Neural cell (in vitro differentiated cells): ENCODE measurements at regions not wholly inside any gene's neighbourhood (a gene's known extent, or its start where the extent isn't known, plus 50 kb on each side); places are given as distances from the start of the nearest gene placed in this dataset.

Experiments used
- H2AFZ ChIP-seq: fragments of 200-600, 300-800 bp; sonication (generic), shearing (Covaris generic); 2 replicates; pipeline ENCODE4 v1.6.0; 2014; ENCODE audit warnings: low read depth, mild to moderate bottlenecking, antibody characterized with exemption, low read length, moderate library complexity
- H3F3A ChIP-seq: fragments of 200-600 bp; shearing (Covaris generic); 2 replicates; pipeline ENCODE4 v1.6.1; 2016; ENCODE audit warnings: mild to moderate bottlenecking, moderate library complexity, mixed read lengths, antibody characterized with exemption, low read length; ENCODE audit not compliant: insufficient read depth, poor library complexity, severe bottlenecking
- H3K27ac ChIP-seq: fragments of 200-600, 300-800 bp; sonication (generic), shearing (Covaris generic); 2 replicates; pipeline ENCODE4 v1.5.1; 2014; ENCODE audit warnings: mild to moderate bottlenecking, low read length, moderate library complexity
- H3K27me3 ChIP-seq: fragments of 300-800, 200-600 bp; sonication (generic), shearing (Covaris generic); 2 replicates; pipeline ENCODE4 v1.6.0; 2014; ENCODE audit warnings: mild to moderate bottlenecking, low read depth, low read length, moderate library complexity; ENCODE audit not compliant: insufficient read depth
- H3K36me3 ChIP-seq: fragments of 300-800, 200-600 bp; sonication (generic), shearing (Covaris generic); 2 replicates; pipeline ENCODE4 v1.5.1; 2014; ENCODE audit warnings: mild to moderate bottlenecking, antibody characterized with exemption, low read length, moderate library complexity; ENCODE audit not compliant: insufficient read depth
- H3K4me2 ChIP-seq: fragments of 300-800, 200-600 bp; sonication (generic), shearing (Covaris generic); 2 replicates; pipeline ENCODE4 v1.6.0; 2014; ENCODE audit warnings: mild to moderate bottlenecking, low read length
- H3K4me3 ChIP-seq: fragments of 300-800, 200-600 bp; sonication (generic), shearing (Covaris generic); 2 replicates; pipeline ENCODE4 v1.5.1; 2014; ENCODE audit warnings: mild to moderate bottlenecking, low read length, moderate library complexity
- H3K79me2 ChIP-seq: fragments of 200-600 bp; shearing (Covaris generic); replicated peaks from 2 replicates; pipeline ENCODE4 v1.6.0; 2014; ENCODE audit warnings: mild to moderate bottlenecking, low read length, moderate library complexity; ENCODE audit not compliant: insufficient read depth
- H3K9ac ChIP-seq: fragments of 300-800, 200-600 bp; sonication (generic), shearing (Covaris generic); 2 replicates; pipeline ENCODE4 v1.6.1; 2016; ENCODE audit warnings: mild to moderate bottlenecking, low read length, mixed read lengths
- H3K9me2 ChIP-seq: fragments of 200-600 bp; shearing (Covaris generic); 2 replicates; pipeline ENCODE4 v1.6.1; 2016; ENCODE audit warnings: mild to moderate bottlenecking, low read length, mixed read lengths; ENCODE audit not compliant: insufficient read depth
- H3K9me3 ChIP-seq: fragments of 200-600, 300-800 bp; sonication (generic), shearing (Covaris generic); 2 replicates; pipeline ENCODE4 v1.6.1; 2016; ENCODE audit warnings: mild to moderate bottlenecking, mixed run types, low read length, moderate library complexity, mixed read lengths
- H4K20me1 ChIP-seq: fragments of 200-600 bp; shearing (Covaris generic); 2 replicates; pipeline ENCODE4 v1.6.1; 2016; ENCODE audit warnings: mild to moderate bottlenecking, mixed run types; ENCODE audit not compliant: insufficient read depth
- EP300 ChIP-seq: fragments of 450-650 bp; conservative IDR thresholded peaks from 2 replicates; pipeline ENCODE4 v1.6.1; 2014; ENCODE audit warnings: antibody characterized with exemption, mild to moderate bottlenecking, moderate library complexity; ENCODE audit not compliant: poor library complexity, severe bottlenecking
- EZH2 ChIP-seq: fragments of 200-600, 300-800 bp; shearing (Covaris generic), sonication (generic); IDR thresholded peaks from 2 replicates; pipeline ENCODE4 v1.6.1; 2014; ENCODE audit warnings: antibody characterized with exemption, low read length, borderline replicate concordance, mild to moderate bottlenecking; ENCODE audit not compliant: insufficient read depth, poor library complexity, severe bottlenecking
- MXI1 ChIP-seq: fragments of 450-650 bp; conservative IDR thresholded peaks from 2 replicates; pipeline ENCODE4 v1.6.1; 2014; ENCODE audit warnings: antibody characterized with exemption, mild to moderate bottlenecking; ENCODE audit not compliant: poor library complexity, severe bottlenecking
- POLR2AphosphoS5 ChIP-seq: IDR thresholded peaks from 2 replicates; pipeline ENCODE4 v1.6.1; 2012
- RAD21 ChIP-seq: fragments of 450-650 bp; conservative IDR thresholded peaks from 2 replicates; pipeline ENCODE4 v1.6.1; 2014; ENCODE audit warnings: antibody characterized with exemption, mild to moderate bottlenecking, moderate library complexity
- SMC3 ChIP-seq: fragments of 450-650 bp; conservative IDR thresholded peaks from 2 replicates; pipeline ENCODE4 v1.6.1; 2014; ENCODE audit warnings: antibody characterized with exemption, mild to moderate bottlenecking, moderate library complexity; ENCODE audit not compliant: poor library complexity
- TAF1 ChIP-seq: IDR thresholded peaks from 2 replicates; pipeline ENCODE4 v1.6.1; 2012; ENCODE audit warnings: low read depth
- TF ChIP-seq, protein P1 (sequence below): IDR thresholded peaks from 2 replicates; pipeline ENCODE4 v1.6.1; 2012; ENCODE audit warnings: borderline replicate concordance
- TF ChIP-seq, protein P2 (sequence below): fragments of 450-650 bp; IDR thresholded peaks from 2 replicates; pipeline ENCODE4 v1.5.1; 2014; ENCODE audit warnings: antibody characterized with exemption, mild to moderate bottlenecking, moderate library complexity; ENCODE audit not compliant: poor library complexity, severe bottlenecking

DNA sequence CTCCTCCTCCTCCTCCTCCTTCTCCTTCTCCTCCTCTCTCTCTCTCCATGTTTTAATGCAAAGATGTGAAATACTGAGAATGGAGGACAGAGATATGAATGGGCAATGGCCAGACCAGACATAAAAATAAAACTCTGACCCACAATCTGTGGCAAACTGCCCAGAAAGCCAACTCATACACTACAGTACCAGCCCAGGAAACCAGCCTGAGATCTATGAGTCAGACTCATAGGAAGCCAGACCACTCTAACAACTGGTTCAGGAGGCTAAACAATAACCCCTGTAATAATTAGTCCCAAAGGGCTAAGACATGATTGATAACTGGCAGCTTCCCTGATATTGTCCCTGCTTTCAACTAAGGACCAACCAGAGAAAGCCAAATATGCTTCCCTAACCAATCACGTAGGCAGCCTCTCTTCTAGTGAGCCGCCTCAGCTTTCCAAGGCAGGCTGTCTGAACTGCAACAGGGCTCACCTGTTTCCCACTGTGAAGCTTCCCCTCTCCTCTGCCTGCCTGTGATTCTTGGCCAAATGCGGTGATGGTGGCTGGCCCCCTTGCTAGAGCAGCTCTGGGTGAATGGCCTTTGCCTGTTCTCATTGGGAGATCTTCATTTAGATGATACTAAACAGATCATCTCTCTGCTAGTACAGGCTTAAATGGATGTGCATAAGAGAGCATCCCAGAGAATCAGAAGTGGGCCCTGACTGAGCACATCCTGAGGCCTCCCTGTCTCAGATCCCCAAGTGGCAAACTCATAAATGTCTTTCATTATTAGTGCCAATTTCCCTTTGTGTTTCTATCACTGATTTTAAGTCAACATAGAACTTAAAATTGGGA lies 817.6 kb downstream of the TNS3 start:
- Histone ChIP-seq H3K9me3 (no peaks in the 10 kb centered on the region), H4K20me1 (no peaks in the 10 kb centered on the region), H3K27ac (no peak overlapping the region), H3F3A (no peaks in the 10 kb centered on the region), H3K9me2 (no peaks in the 10 kb centered on the region), H3K79me2 (no peaks in the 10 kb centered on the region), H3K9ac (no peak overlapping the region), H3K4me3 (no peak overlapping the region), H3K27me3 (no peaks in the 10 kb centered on the region), H3K36me3 (no peaks in the 10 kb centered on the region), H3K4me2 (no peak overlapping the region), H2AFZ (no peak overlapping the region)
- TF ChIP-seq EZH2 (no peak), TAF1 (no peak), MXI1 (no peak), EP300 (no peak)
- TF ChIP-seq, protein P1, sequence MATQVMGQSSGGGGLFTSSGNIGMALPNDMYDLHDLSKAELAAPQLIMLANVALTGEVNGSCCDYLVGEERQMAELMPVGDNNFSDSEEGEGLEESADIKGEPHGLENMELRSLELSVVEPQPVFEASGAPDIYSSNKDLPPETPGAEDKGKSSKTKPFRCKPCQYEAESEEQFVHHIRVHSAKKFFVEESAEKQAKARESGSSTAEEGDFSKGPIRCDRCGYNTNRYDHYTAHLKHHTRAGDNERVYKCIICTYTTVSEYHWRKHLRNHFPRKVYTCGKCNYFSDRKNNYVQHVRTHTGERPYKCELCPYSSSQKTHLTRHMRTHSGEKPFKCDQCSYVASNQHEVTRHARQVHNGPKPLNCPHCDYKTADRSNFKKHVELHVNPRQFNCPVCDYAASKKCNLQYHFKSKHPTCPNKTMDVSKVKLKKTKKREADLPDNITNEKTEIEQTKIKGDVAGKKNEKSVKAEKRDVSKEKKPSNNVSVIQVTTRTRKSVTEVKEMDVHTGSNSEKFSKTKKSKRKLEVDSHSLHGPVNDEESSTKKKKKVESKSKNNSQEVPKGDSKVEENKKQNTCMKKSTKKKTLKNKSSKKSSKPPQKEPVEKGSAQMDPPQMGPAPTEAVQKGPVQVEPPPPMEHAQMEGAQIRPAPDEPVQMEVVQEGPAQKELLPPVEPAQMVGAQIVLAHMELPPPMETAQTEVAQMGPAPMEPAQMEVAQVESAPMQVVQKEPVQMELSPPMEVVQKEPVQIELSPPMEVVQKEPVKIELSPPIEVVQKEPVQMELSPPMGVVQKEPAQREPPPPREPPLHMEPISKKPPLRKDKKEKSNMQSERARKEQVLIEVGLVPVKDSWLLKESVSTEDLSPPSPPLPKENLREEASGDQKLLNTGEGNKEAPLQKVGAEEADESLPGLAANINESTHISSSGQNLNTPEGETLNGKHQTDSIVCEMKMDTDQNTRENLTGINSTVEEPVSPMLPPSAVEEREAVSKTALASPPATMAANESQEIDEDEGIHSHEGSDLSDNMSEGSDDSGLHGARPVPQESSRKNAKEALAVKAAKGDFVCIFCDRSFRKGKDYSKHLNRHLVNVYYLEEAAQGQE = no peak
- TF ChIP-seq, protein P2, sequence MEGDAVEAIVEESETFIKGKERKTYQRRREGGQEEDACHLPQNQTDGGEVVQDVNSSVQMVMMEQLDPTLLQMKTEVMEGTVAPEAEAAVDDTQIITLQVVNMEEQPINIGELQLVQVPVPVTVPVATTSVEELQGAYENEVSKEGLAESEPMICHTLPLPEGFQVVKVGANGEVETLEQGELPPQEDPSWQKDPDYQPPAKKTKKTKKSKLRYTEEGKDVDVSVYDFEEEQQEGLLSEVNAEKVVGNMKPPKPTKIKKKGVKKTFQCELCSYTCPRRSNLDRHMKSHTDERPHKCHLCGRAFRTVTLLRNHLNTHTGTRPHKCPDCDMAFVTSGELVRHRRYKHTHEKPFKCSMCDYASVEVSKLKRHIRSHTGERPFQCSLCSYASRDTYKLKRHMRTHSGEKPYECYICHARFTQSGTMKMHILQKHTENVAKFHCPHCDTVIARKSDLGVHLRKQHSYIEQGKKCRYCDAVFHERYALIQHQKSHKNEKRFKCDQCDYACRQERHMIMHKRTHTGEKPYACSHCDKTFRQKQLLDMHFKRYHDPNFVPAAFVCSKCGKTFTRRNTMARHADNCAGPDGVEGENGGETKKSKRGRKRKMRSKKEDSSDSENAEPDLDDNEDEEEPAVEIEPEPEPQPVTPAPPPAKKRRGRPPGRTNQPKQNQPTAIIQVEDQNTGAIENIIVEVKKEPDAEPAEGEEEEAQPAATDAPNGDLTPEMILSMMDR = no peak

DNA sequence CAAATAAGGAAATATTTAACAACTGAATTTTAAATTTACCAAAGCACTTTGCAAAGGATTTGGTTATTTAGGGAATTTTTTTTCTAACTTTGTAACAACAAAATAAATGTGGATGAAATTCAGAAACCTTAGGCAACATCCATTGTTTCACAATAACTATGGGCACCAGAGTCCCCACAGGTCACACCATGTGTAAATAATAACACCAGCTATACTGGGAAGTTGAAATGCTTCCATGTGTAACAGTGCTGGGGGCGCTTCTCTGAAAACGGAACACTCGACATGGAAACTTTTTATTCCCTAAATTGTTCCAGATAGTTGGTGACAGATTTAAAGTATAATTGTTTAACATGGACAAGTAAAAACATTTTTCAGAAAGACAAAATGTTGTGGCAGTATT lies 818.6 kb downstream of the TNS3 start:
- no peaks in the 10 kb centered on the region for H3K27me3 ChIP-seq
- H4K20me1 ChIP-seq = no peaks in the 10 kb centered on the region
- no peaks in the 10 kb centered on the region for H3K79me2 ChIP-seq
- no peaks in the 10 kb centered on the region for H3K9me2 ChIP-seq
- no peaks in the 10 kb centered on the region for H3K9me3 ChIP-seq
- no peak overlapping the region for H3K4me3 ChIP-seq
- TF ChIP-seq EP300 (no peak), POLR2AphosphoS5 (no peak), SMC3 (no peak), TAF1 (no peak), MXI1 (no peak), EZH2 (no peak), RAD21 (no peak)
- TF ChIP-seq, protein P2 = no peak
- TF ChIP-seq, protein P1 = no peak
- no peak overlapping the region for H3K4me2 ChIP-seq
- H3K9ac ChIP-seq = no peak overlapping the region
- H2AFZ ChIP-seq = no peak overlapping the region
- H3K36me3 ChIP-seq = no peaks in the 10 kb centered on the region
- no peak overlapping the region for H3K27ac ChIP-seq
- H3F3A ChIP-seq = no peaks in the 10 kb centered on the region
